ENCODE measurements at regions not wholly inside any gene's neighbourhood (a gene's known extent, or its start where the extent isn't known, plus 50 kb on each side); places are given as distances from the start of the nearest gene placed in this dataset.

GRCh38 chr1:4213366-4213973 is 313.4 kb upstream of the C1orf174 start:
- H3K27ac ChIP-seq: no peak overlapping the region
- DNase-seq: no peak
- no peaks in the 10 kb centered on the region for H3K36me3 ChIP-seq
- TF ChIP-seq, protein P1, sequence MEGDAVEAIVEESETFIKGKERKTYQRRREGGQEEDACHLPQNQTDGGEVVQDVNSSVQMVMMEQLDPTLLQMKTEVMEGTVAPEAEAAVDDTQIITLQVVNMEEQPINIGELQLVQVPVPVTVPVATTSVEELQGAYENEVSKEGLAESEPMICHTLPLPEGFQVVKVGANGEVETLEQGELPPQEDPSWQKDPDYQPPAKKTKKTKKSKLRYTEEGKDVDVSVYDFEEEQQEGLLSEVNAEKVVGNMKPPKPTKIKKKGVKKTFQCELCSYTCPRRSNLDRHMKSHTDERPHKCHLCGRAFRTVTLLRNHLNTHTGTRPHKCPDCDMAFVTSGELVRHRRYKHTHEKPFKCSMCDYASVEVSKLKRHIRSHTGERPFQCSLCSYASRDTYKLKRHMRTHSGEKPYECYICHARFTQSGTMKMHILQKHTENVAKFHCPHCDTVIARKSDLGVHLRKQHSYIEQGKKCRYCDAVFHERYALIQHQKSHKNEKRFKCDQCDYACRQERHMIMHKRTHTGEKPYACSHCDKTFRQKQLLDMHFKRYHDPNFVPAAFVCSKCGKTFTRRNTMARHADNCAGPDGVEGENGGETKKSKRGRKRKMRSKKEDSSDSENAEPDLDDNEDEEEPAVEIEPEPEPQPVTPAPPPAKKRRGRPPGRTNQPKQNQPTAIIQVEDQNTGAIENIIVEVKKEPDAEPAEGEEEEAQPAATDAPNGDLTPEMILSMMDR (IDR thresholded peaks at IDR 0.05; ENCODE audit: low read depth, low read length): no peak
- H3K27me3 ChIP-seq (ENCODE audit: insufficient read depth, low read depth, severe bottlenecking): no peaks in the 10 kb centered on the region
- no peaks in the 10 kb centered on the region for H3K9me3 ChIP-seq (ENCODE audit: severe bottlenecking)
- no peak overlapping the region for H3K4me3 ChIP-seq (ENCODE audit: low read depth, low read length)

DNA sequence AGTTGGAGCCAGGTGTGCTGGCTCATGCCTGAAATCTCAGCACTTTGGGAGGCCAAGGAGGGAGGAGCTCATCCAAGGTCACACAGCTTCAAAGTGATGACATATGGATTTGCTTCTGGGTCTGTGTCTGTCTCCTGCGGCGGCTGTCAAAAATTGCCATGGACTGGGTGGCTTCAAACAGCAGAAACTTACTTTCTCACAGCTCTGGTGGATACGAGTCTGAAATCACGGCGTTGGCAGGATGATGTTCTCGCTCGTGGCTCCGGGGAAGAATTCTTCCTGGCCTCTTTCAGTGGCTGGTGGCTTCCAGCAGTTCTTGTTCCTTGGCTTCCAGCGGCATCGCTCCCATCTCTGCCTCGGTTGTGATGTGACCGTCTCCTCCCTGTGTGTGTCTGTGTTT is 314.8 kb upstream of the C1orf174 start:
- Histone ChIP-seq H3K36me3 (no peaks in the 10 kb centered on the region), H3K27ac (no peak overlapping the region), H3K27me3 (ENCODE audit: insufficient read depth, low read depth, severe bottlenecking) (no peaks in the 10 kb centered on the region), H3K9me3 (ENCODE audit: severe bottlenecking) (no peaks in the 10 kb centered on the region), H3K4me3 (ENCODE audit: low read depth, low read length) (no peak overlapping the region)
- TF ChIP-seq, protein P1 (IDR thresholded peaks at IDR 0.05; ENCODE audit: low read depth, low read length): no peak
- no peak for DNase-seq

- Histone ChIP-seq H3K27ac (no peak overlapping the region), H3K27me3 (ENCODE audit: insufficient read depth, low read depth, severe bottlenecking) (no peaks in the 10 kb centered on the region), H3K4me3 (ENCODE audit: low read depth, low read length) (no peak overlapping the region), H3K36me3 (no peaks in the 10 kb centered on the region), H3K9me3 (ENCODE audit: severe bottlenecking) (no peaks in the 10 kb centered on the region)
- no peak for DNase-seq
- TF ChIP-seq, protein P1 (IDR thresholded peaks at IDR 0.05; ENCODE audit: low read depth, low read length): no peak
These were observed 315.3 kb upstream of the C1orf174 start for GRCh38 chr1:4215391-4215790.

GRCh38 chr1:4216231-4216630 is 316.2 kb upstream of the C1orf174 start:
- TF ChIP-seq, protein P1 (IDR thresholded peaks at IDR 0.05; ENCODE audit: low read depth, low read length): no peak
- H3K4me3 ChIP-seq (ENCODE audit: low read depth, low read length): no peak overlapping the region
- no peak for DNase-seq
- no peaks in the 10 kb centered on the region for H3K27me3 ChIP-seq (ENCODE audit: insufficient read depth, low read depth, severe bottlenecking)
- H3K36me3 ChIP-seq: no peaks in the 10 kb centered on the region
- no peaks in the 10 kb centered on the region for H3K9me3 ChIP-seq (ENCODE audit: severe bottlenecking)
- no peak overlapping the region for H3K27ac ChIP-seq

DNA sequence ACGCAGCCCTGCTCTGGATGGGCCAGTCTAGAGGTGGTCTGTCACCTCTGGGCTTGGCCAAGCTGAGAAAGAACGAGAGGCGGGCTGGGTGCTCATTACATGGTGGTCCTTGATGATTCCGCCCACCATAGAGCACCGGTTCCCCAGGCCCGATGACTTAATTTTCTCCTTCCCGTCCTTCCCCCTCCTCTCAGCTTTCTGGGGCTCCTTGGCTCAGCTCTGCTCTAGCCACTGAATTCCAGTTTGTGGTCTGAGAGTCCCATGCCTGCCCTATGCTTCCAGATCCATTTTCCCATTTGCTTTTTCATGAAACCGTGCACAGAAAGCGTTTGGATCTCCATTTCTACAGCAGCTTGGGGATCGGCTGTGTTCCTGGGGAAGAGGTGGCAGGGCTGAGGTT is 318.5 kb upstream of the C1orf174 start:
- H3K9me3 ChIP-seq (ENCODE audit: severe bottlenecking): no peaks in the 10 kb centered on the region
- no peak for DNase-seq
- H3K27ac ChIP-seq: no peak overlapping the region
- H3K27me3 ChIP-seq (ENCODE audit: insufficient read depth, low read depth, severe bottlenecking): no peaks in the 10 kb centered on the region
- TF ChIP-seq, protein P1 (IDR thresholded peaks at IDR 0.05; ENCODE audit: low read depth, low read length): no peak
- H3K4me3 ChIP-seq (ENCODE audit: low read depth, low read length): no peak overlapping the region
- H3K36me3 ChIP-seq: no peaks in the 10 kb centered on the region

DNA sequence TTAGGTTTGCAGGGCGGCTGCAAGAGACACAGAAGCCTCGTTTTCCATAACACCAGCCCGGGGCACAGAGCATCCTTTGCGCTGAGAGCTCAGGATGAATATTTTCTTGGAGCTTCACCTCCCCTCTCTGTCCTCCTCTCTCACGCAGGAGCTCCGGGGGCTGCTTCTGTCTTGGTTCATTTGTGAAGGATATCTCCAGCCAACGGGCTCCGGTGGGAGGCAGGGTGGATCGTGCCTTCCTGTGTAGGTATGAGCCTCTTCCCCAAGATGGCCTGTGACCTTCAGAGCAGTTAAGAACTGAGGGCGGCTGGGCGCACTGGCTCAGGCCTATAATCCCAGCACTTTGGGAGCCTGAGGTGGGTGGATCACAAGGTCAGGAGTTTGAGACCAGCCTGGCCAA is 319.0 kb upstream of the C1orf174 start:
- no peaks in the 10 kb centered on the region for H3K9me3 ChIP-seq (ENCODE audit: severe bottlenecking)
- TF ChIP-seq, protein P1 (IDR thresholded peaks at IDR 0.05; ENCODE audit: low read depth, low read length): no peak
- DNase-seq: no peak
- no peaks in the 10 kb centered on the region for H3K27me3 ChIP-seq (ENCODE audit: insufficient read depth, low read depth, severe bottlenecking)
- no peak overlapping the region for H3K4me3 ChIP-seq (ENCODE audit: low read depth, low read length)
- no peak overlapping the region for H3K27ac ChIP-seq
- H3K36me3 ChIP-seq: no peaks in the 10 kb centered on the region
